NB4 (cell line): ENCODE measurements at regions not wholly inside any gene's neighbourhood (a gene's known extent, or its start where the extent isn't known, plus 50 kb on each side); places are given as distances from the start of the nearest gene placed in this dataset.

Experiments
- DNase-seq: peaks from one replicate; pipeline ENCODE4 v3.0.0; 2010; ENCODE audit warnings: low read depth
- H3K4me3 ChIP-seq: one replicate; pipeline ENCODE4 v1.5.1; 2011; ENCODE audit warnings: mild to moderate bottlenecking, low read depth, low read length, moderate library complexity
- MYC ChIP-seq: IDR thresholded peaks from 2 replicates; pipeline ENCODE4 v1.6.1; 2011; ENCODE audit warnings: low read depth, low read length
- POLR2A ChIP-seq: IDR thresholded peaks from 2 replicates; pipeline ENCODE4 v1.6.1; 2011; ENCODE audit warnings: mild to moderate bottlenecking; ENCODE audit not compliant: insufficient read length; ENCODE audit errors: extremely low read depth
- TF ChIP-seq, protein P1 (sequence below): IDR thresholded peaks from 2 replicates; pipeline ENCODE4 v1.6.1; 2011; ENCODE audit warnings: low read depth, low read length
- TF ChIP-seq, protein P2 (sequence below): IDR thresholded peaks from one replicate; pipeline ENCODE4 v1.5.1; 2012; ENCODE audit warnings: low read depth, low read length

DNA sequence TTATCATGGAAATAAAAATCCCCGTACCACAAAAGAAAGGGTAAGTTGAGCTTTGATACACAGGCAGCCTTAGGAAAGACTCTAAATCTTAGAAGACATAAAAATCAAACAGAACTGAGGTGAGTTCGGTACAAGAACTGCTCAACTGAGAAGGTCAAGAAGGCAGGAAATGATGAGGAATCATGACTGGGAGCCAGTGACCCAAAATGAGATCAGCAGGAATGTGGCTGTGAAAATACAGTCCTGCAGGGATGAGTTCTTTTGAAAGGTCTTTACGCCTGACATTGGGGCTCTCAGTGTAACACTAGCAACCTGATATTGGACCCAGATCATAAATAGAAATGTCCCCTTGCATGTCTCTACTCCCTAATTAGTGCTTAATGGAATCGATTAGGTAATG, 56.3 kb upstream of the CDH11 start:
- no peak for DNase-seq
- TF ChIP-seq, protein P1, sequence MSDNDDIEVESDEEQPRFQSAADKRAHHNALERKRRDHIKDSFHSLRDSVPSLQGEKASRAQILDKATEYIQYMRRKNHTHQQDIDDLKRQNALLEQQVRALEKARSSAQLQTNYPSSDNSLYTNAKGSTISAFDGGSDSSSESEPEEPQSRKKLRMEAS, result no peak
- TF ChIP-seq, protein P2, sequence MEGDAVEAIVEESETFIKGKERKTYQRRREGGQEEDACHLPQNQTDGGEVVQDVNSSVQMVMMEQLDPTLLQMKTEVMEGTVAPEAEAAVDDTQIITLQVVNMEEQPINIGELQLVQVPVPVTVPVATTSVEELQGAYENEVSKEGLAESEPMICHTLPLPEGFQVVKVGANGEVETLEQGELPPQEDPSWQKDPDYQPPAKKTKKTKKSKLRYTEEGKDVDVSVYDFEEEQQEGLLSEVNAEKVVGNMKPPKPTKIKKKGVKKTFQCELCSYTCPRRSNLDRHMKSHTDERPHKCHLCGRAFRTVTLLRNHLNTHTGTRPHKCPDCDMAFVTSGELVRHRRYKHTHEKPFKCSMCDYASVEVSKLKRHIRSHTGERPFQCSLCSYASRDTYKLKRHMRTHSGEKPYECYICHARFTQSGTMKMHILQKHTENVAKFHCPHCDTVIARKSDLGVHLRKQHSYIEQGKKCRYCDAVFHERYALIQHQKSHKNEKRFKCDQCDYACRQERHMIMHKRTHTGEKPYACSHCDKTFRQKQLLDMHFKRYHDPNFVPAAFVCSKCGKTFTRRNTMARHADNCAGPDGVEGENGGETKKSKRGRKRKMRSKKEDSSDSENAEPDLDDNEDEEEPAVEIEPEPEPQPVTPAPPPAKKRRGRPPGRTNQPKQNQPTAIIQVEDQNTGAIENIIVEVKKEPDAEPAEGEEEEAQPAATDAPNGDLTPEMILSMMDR, result no peak
- TF ChIP-seq MYC, result no peak
- no peak for TF ChIP-seq POLR2A
- H3K4me3 ChIP-seq, result no peak overlapping the region

GRCh38 chr16:65176603-65177002, 54.7 kb upstream of the CDH11 start:
- DNase-seq, result no peak
- H3K4me3 ChIP-seq, result no peak overlapping the region
- no peak for TF ChIP-seq MYC
- TF ChIP-seq, protein P2, result no peak
- TF ChIP-seq, protein P1, result no peak
- TF ChIP-seq POLR2A, result no peak

DNA sequence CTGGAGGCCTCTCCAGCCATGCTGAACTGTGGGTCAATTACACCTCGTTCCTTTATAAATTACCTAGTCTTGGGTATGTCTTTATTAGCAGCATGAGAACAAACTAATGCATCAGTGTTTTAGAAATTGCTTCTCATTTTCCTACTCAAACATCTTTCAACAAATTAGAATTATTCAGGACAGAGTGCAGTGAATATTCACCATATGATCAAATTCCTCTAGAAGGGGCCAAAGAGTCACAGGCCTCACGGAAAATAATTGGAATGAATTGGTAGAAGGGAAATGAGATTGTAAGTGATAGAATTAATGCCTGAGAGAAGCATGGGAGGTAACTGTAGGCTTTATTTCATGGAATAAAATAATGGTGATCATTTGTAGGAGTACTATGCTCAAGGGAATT, 50.5 kb upstream of the CDH11 start:
- no peak overlapping the region for H3K4me3 ChIP-seq
- no peak for TF ChIP-seq MYC
- TF ChIP-seq, protein P1, result no peak
- TF ChIP-seq, protein P2, result no peak
- no peak for TF ChIP-seq POLR2A
- no peak for DNase-seq
